DOHH2 (cell line): ENCODE measurements at regions not wholly inside any gene's neighbourhood (a gene's known extent, or its start where the extent isn't known, plus 50 kb on each side); places are given as distances from the start of the nearest gene placed in this dataset.

Experiments used
- EZH2phosphoT487 ChIP-seq: fragments of 200-600 bp; sonication (generic); IDR thresholded peaks from 2 replicates; pipeline ENCODE4 v1.6.1; 2017; ENCODE audit warnings: borderline replicate concordance, mild to moderate bottlenecking, antibody characterized with exemption, low read length, moderate library complexity, mixed read lengths
- TF ChIP-seq, protein P1 (sequence below): fragments of 200-600 bp; sonication (generic); IDR thresholded peaks from one replicate; pipeline ENCODE4 v1.5.1; 2014; ENCODE audit warnings: antibody characterized with exemption, mild to moderate bottlenecking, low read depth, low read length; ENCODE audit not compliant: poor library complexity, severe bottlenecking

DNA sequence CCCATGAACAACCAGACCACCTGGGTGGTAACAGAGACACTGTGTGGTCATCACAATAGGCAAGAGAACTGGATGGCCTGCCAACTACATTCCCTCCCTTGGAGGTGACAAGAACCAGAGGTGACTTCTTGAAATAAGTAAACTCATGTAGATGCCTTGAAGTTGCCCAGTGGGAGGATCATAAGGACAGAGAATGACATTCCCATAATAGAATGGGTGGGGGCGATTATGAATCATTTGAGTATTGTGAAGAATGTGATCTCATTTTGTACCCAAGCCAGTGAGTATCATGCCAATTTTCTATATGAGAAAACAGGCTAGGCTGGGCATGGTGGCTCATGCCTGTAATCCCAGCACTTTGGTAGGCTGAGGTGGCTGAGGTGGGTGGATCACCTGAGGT, 211.4 kb upstream of the GYPC start:
- TF ChIP-seq, protein P1, sequence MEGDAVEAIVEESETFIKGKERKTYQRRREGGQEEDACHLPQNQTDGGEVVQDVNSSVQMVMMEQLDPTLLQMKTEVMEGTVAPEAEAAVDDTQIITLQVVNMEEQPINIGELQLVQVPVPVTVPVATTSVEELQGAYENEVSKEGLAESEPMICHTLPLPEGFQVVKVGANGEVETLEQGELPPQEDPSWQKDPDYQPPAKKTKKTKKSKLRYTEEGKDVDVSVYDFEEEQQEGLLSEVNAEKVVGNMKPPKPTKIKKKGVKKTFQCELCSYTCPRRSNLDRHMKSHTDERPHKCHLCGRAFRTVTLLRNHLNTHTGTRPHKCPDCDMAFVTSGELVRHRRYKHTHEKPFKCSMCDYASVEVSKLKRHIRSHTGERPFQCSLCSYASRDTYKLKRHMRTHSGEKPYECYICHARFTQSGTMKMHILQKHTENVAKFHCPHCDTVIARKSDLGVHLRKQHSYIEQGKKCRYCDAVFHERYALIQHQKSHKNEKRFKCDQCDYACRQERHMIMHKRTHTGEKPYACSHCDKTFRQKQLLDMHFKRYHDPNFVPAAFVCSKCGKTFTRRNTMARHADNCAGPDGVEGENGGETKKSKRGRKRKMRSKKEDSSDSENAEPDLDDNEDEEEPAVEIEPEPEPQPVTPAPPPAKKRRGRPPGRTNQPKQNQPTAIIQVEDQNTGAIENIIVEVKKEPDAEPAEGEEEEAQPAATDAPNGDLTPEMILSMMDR = no peak
- TF ChIP-seq EZH2phosphoT487 = no peak
